Kidney (tissue), 13 donors: ENCODE measurements at regions not wholly inside any gene's neighbourhood (a gene's known extent, or its start where the extent isn't known, plus 50 kb on each side); places are given as distances from the start of the nearest gene placed in this dataset.

ENCODE experiments used
- DNase-seq, 5 donors: peaks; one replicate each; pipeline ENCODE4 v3.0.0-alpha.2; 2013 to 2020
- FAIRE-seq: peaks from 2 replicates; lab custom pipeline; 2012; peaks lifted over from hg19 to GRCh38; lab: Jason Lieb, UNC
- H3K27ac ChIP-seq, 2 donors: one replicate each; pipeline ENCODE4 v1.7.0; 2013; ENCODE audit warnings: low read depth in 2 of 2, low read length in 2 of 2, inconsistent platforms in 1 of 2
- H3K27me3 ChIP-seq: one replicate; pipeline ENCODE4 v1.7.1; 2013; ENCODE audit warnings: low read length, inconsistent platforms; ENCODE audit not compliant: control insufficient read depth, insufficient read depth
- H3K36me3 ChIP-seq, 3 donors: one replicate each; pipeline versions ENCODE4 v1.7.0 to v1.7.1; 2013; ENCODE audit warnings: low read length in 3 of 3, control low read depth in 1 of 3, inconsistent platforms in 1 of 3; ENCODE audit not compliant: insufficient read depth in 3 of 3, control insufficient read depth in 2 of 3
- H3K4me1 ChIP-seq, 3 donors: one replicate each; pipeline versions ENCODE4 v1.7.0 to v1.7.1; 2013; ENCODE audit warnings: low read length in 3 of 3, inconsistent platforms in 1 of 3, low read depth in 1 of 3; ENCODE audit not compliant: control insufficient read depth in 2 of 3, insufficient read depth in 2 of 3
- H3K4me3 ChIP-seq, 3 donors: one replicate each; pipeline versions ENCODE4 v1.7.0 to v1.8.1; 2013; ENCODE audit warnings: low read length in 3 of 3, control low read depth in 1 of 3, inconsistent platforms in 1 of 3
- H3K9ac ChIP-seq, 3 donors: one replicate each; pipeline versions ENCODE4 v1.7.0 to v1.7.1; 2013; ENCODE audit warnings: low read length in 3 of 3, control low read depth in 1 of 3, inconsistent platforms in 1 of 3
- H3K9me3 ChIP-seq, 3 donors: one replicate each; pipeline versions ENCODE4 v1.7.0 to v1.7.1; 2013; ENCODE audit warnings: low read length in 3 of 3, control low read depth in 1 of 3, inconsistent platforms in 1 of 3; ENCODE audit not compliant: control insufficient read depth in 2 of 3, insufficient read depth in 1 of 3
- CTCF ChIP-seq: IDR thresholded peaks from 3 replicates; pipeline ENCODE4 v1.5.1; 2012; ENCODE audit warnings: mild to moderate bottlenecking, moderate library complexity, borderline replicate concordance; ENCODE audit not compliant: insufficient read depth; ENCODE audit errors: extremely low read depth
- intact Hi-C: fragments of 100-400 bp; cut with DNase I; formaldehyde crosslinking; loops from one replicate; pipeline ENCODE4 v1.11.1; 2022
- donor health status: control.
- donor health status: control.
- donor health status: control.
- donor health status: control.
- donor health status: control.
- donor health status: DM: yes; HTN: yes; CAD: no.
- donor health status: Normal renal cell carcinoma (clear cell type).

DNA sequence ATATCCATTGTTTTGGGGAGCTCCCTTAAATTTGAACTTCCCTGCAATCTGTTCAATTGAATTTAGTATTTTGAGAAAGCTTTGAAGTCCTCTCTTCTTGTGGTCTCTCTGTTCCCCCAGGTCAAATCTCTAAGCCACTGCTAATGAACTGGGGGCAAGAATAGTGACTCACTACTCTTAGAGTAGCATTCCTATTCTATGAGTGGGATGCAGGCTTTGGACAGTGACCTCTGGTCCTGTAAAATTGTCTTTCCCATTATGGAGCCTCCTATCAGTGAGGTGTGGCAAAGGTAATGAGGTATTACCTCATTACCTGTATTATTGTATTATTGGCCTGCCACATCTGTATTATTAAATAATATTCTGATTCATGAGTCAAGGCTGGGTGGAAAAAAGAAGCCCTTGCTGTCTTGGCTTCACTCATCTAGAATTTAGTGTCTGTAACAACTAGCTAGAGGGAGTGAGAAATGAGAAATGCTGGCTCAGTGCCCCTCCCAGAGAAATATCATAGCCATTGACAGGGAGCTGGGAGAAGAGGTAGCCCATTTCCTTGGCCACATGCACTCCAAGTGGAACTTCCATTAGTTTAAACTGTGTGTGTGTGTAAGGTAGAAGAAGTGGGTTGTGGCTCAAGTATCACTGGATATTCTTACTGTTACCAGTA, 393.9 kb upstream of the CTSO start:
- H3K9me3 ChIP-seq, result no peaks in the 10 kb centered on the region
- H3K27me3 ChIP-seq, result no peaks in the 10 kb centered on the region
- DNase-seq (no peak), FAIRE-seq (no peak)
- no peak for TF ChIP-seq CTCF
- H3K4me1 ChIP-seq, result no peaks in the 10 kb centered on the region
- H3K27ac ChIP-seq, result no peak overlapping the region
- intact Hi-C loops, result no loop called here
- no peaks in the 10 kb centered on the region for H3K36me3 ChIP-seq
- H3K4me3 ChIP-seq, result no peak overlapping the region
- no peak overlapping the region for H3K9ac ChIP-seq

GRCh38 chr4:156346959-156347385, 393.3 kb upstream of the CTSO start:
- H3K9me3 ChIP-seq, result no peaks in the 10 kb centered on the region
- no peak overlapping the region for H3K27ac ChIP-seq
- no peak overlapping the region for H3K9ac ChIP-seq
- H3K4me1 ChIP-seq, result no peaks in the 10 kb centered on the region
- no peaks in the 10 kb centered on the region for H3K36me3 ChIP-seq
- no peaks in the 10 kb centered on the region for H3K27me3 ChIP-seq
- no peak for TF ChIP-seq CTCF
- FAIRE-seq (no peak), DNase-seq (no peak)
- H3K4me3 ChIP-seq, result no peak overlapping the region
- intact Hi-C loops, result no loop called here

DNA sequence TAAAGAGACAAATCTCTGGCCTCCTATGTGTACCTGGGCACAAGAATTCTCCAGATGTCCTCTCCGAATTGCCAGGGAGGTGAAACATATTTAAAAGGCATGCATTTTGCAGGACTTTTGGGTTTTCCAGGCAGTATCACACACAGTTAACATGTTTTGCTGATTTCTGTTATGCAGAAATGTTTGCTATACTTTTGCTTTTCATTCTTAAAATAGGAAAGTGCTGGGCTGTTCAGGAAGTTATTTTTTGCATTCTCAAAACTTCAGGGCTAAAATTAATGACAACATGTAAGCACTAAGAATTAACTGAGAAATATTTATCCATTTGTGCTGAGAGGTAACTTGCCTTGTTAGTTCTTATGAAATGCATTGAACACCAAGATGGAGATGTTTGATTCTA, 390.7 kb upstream of the CTSO start:
- DNase-seq, result no peak
- FAIRE-seq, result no peak
- H3K27me3 ChIP-seq, result no peaks in the 10 kb centered on the region
- H3K27ac ChIP-seq, result no peak overlapping the region
- H3K36me3 ChIP-seq, result no peaks in the 10 kb centered on the region
- H3K4me3 ChIP-seq, result no peak overlapping the region
- no peaks in the 10 kb centered on the region for H3K4me1 ChIP-seq
- intact Hi-C loops, result no loop called here
- H3K9me3 ChIP-seq, result no peaks in the 10 kb centered on the region
- H3K9ac ChIP-seq, result no peak overlapping the region
- TF ChIP-seq CTCF, result no peak

- FAIRE-seq, result no peak
- no peak overlapping the region for H3K4me3 ChIP-seq
- no peak overlapping the region for H3K9ac ChIP-seq
- no peaks in the 10 kb centered on the region for H3K36me3 ChIP-seq
- H3K27me3 ChIP-seq, result no peaks in the 10 kb centered on the region
- no peaks in the 10 kb centered on the region for H3K4me1 ChIP-seq
- H3K9me3 ChIP-seq, result no peaks in the 10 kb centered on the region
- TF ChIP-seq CTCF, result no peak
- no peak for DNase-seq
- H3K27ac ChIP-seq, result no peak overlapping the region
- intact Hi-C loops, result no loop called here
Observed at GRCh38 chr4:156336511-156336910, 382.8 kb upstream of the CTSO start.
